ENCODE measurements at regions not wholly inside any gene's neighbourhood (a gene's known extent, or its start where the extent isn't known, plus 50 kb on each side); places are given as distances from the start of the nearest gene placed in this dataset.
"Not testable (repeated sequence)": the region's sequence is repeated elsewhere in the genome, so short reads cannot be mapped to it uniquely, and the experiment has no call there.

- Histone ChIP-seq H3K27ac (peak overlapping the region in 1 of 4 donors; percentile 21), H3K4me1 (peaks cover 0 to 43% (median 1%) of the 10 kb centered on the region in 4 donors), H3K4me3 (no peak overlapping the region), H3K27me3 (no peaks in the 10 kb centered on the region), H3K9me3 (no peaks in the 10 kb centered on the region), H3K36me3 (no peaks in the 10 kb centered on the region)
- DNase-seq, result peak in 1 of 3 donors; percentile 23
- TF ChIP-seq POLR2A (IDR thresholded peaks at IDR 0.05), result no peak
- no peak for TF ChIP-seq CTCF (IDR thresholded peaks at IDR 0.05)
These were observed 103.0 kb upstream of the HES1 start for GRCh38 chr3:194032828-194033435.

- H3K9me3 ChIP-seq, result no peaks in the 10 kb centered on the region
- no peaks in the 10 kb centered on the region for H3K36me3 ChIP-seq
- H3K27me3 ChIP-seq, result no peaks in the 10 kb centered on the region
- H3K27ac ChIP-seq, result peak overlapping the region in 3 of 4 donors; percentile 69 to 91 (median 85)
- peaks cover 0 to 37% (median 1%) of the 10 kb centered on the region in 4 donors for H3K4me1 ChIP-seq
- H3K4me3 ChIP-seq, result no peak overlapping the region
- peak in 2 of 3 donors; percentile 91 for DNase-seq
- TF ChIP-seq POLR2A (IDR thresholded peaks at IDR 0.05) (peak in 1 of 2 donors; percentile 55), CTCF (IDR thresholded peaks at IDR 0.05) (peak in 2 of 6 experiments; percentile 10 to 14)
These were observed 101.3 kb upstream of the HES1 start for GRCh38 chr3:194034346-194035336.

- Histone ChIP-seq H3K9me3 (no peaks in the 10 kb centered on the region), H3K4me1 (peaks cover 0 to 29% (median 0%) of the 10 kb centered on the region in 4 donors), H3K27me3 (no peaks in the 10 kb centered on the region), H3K4me3 (no peak overlapping the region), H3K27ac (peak overlapping the region in 3 of 4 donors; percentile 69 to 91 (median 85)), H3K36me3 (no peaks in the 10 kb centered on the region)
- TF ChIP-seq POLR2A (IDR thresholded peaks at IDR 0.05) (peak in 1 of 2 donors; percentile 60), CTCF (IDR thresholded peaks at IDR 0.05) (no peak)
- DNase-seq, result peak in 2 of 3 donors; percentile 82 to 85
These were observed 100.4 kb upstream of the HES1 start for GRCh38 chr3:194035406-194036138.

GRCh38 chr3:194036842-194037241 lies 99.1 kb upstream of the HES1 start:
- no peak for DNase-seq
- H3K4me1 ChIP-seq, result peaks cover 0 to 25% (median 0%) of the 10 kb centered on the region in 4 donors
- no peak overlapping the region for H3K27ac ChIP-seq
- TF ChIP-seq CTCF (IDR thresholded peaks at IDR 0.05), result no peak
- TF ChIP-seq POLR2A (IDR thresholded peaks at IDR 0.05), result no peak
- no peak overlapping the region for H3K4me3 ChIP-seq
- no peaks in the 10 kb centered on the region for H3K27me3 ChIP-seq
- no peaks in the 10 kb centered on the region for H3K9me3 ChIP-seq
- no peaks in the 10 kb centered on the region for H3K36me3 ChIP-seq

GRCh38 chr3:194038346-194038745 lies 97.6 kb upstream of the HES1 start:
- not testable (repeated sequence) for H3K36me3 ChIP-seq, H3K9me3 ChIP-seq, H3K27ac ChIP-seq, H3K4me3 ChIP-seq, H3K27me3 ChIP-seq, DNase-seq
- H3K4me1 ChIP-seq, result peaks cover 0 to 18% (median 0%) of the 10 kb centered on the region in 4 donors
